HG03575 (cell line): ENCODE measurements at regions not wholly inside any gene's neighbourhood (a gene's known extent, or its start where the extent isn't known, plus 50 kb on each side); places are given as distances from the start of the nearest gene placed in this dataset.
A peak's percentile ranks its signal among the peaks of the same experiment; 100 is the strongest.
"Not testable (repeated sequence)": the region's sequence is repeated elsewhere in the genome, so short reads cannot be mapped to it uniquely, and the experiment has no call there.

Experiments used
- ATAC-seq: cut with Tn5 transposase; IDR thresholded peaks from one replicate; pipeline ENCODE4 v1.9.1; 2021; ENCODE audit not compliant: unreplicated experiment, insufficient number of reproducible peaks, low FRiP score; ENCODE audit errors: extremely low read depth

- ATAC-seq = peak; percentile 99
Observed at GRCh38 chr5:50501491-50502228, 60.6 kb upstream of the EMB start.

DNA sequence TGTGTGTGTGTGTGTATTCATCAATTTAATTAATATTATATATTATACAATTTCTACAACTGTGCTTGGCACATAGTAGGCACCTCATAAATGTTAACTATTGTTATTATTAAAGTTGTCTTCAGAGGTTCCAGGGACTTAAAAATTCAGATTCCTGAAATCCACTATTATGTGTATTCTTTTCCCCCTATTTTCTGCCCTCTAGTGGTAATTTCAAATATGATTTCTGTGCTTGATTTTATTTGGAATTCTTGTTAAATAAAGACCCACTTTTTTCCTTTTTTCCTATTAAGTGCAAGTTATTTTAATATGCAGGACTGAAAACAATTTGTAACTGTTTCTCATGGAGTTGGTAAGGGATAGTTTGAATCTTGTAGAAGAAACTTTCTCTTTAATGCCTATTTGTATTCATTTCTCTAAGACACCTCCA, 72.0 kb upstream of the EMB start:
- not testable (repeated sequence) for ATAC-seq

DNA sequence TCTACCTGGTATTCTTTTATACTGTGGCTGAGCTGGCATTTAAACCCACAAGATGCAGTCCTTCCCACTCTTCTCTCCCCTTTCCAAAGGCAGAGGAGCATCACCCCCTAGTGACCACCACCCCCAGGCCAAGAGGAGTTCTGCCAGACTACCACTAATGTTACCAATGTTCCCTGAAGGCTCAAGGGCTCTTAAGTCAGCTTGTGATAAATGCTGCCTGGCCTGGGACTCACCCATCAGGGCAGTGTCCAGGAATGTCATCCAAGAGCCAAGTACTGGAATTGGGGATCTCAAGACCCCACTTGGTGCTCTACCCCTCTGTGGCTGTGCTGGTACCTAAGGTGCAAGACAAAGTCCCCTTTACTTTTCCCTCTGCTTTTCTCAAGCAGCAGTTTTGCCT, 80.0 kb upstream of the EMB start:
- not testable (repeated sequence) for ATAC-seq

DNA sequence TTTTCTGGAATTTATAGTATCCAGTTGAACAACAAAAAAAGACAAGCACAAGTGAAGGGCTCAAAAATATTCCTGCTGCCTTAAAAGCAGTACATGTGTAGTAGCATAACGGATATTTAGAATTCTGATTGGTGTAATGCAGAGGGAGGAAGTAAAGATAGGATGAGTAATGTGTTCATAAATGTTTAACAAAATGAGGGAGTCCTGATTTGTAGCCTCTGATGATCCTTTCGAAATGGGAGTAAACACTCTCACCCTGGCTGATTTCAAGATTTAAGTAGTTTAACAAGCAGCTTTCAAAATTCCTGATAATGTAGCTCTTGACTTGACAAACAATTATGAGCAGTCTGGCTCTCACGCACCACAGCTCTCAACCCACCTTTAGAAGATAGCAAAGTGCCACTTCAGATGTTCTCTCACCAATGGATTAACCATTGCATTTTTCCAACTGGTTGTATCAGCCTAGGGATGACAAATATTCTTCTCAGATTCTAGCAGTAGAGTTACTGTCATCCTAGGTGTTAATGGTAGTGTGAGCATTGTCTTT, 86.5 kb upstream of the EMB start:
- ATAC-seq = not testable (repeated sequence)

DNA sequence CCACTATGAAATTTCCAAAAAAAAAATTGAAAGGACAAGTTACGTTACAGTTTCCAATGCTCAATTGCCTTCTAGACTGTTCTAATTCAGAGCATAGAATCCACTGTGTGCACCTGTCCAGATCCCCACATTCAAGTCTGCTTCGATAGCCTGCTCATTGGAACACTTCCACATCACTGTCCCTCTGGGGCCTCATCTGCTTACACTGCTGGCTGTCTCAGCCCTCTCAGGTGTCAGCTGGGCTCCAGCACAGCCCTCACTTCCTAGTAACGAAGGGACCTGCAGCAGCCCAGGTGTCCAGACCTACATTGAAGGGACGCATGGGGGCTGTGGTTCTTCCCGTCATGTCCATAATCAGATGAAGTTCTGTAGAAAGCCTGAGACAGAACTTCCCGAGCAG, 94.3 kb upstream of the EMB start:
- no peak for ATAC-seq

GRCh38 chr5:50537534-50537933, 96.4 kb upstream of the EMB start:
- ATAC-seq = not testable (repeated sequence)

- peak; percentile 57 for ATAC-seq
Observed at GRCh38 chr5:50547303-50547702, 106.2 kb upstream of the EMB start.

DNA sequence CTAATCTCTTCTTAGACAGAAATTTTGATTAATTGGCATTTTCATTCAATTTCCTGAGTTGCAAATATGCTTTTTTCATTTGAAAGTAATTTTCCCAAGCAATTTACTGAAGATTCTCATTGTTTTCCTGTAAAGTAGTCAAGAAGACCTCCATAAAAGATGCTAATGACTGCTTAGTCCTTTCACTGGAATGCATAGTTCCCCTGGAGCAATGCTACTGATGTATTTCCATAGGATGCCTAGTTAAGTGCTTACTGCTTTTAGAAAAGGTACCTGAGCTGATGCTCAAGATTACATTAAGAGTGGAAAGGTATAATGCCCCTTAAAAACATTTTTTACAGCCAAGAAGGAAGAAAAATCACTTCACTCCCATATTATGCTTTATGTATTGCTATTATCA, 109.2 kb upstream of the EMB start:
- ATAC-seq = no peak

GRCh38 chr5:50550993-50551392, 109.9 kb upstream of the EMB start:
- ATAC-seq = no peak

- no peak for ATAC-seq
Observed at GRCh38 chr5:50553560-50553984, 112.5 kb upstream of the EMB start.

DNA sequence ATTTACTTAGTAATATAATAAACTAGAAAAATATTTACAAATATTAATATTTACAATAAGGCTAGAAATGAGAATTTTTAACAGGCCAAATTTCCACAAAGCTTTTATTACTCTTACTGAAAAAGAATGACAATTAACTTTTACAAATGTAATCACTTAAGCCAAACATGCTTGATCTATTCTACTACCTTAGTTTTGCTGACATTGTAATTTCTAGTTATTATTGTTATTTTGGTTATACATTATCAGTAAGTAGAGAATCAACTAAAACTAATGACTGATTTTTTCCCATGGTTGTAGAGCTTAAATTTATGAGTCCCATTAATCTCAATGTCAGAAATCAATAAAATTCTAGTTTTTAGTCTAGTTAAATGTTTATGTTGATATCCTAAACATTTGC, 107.8 kb upstream of the PARP8 start:
- not testable (repeated sequence) for ATAC-seq

DNA sequence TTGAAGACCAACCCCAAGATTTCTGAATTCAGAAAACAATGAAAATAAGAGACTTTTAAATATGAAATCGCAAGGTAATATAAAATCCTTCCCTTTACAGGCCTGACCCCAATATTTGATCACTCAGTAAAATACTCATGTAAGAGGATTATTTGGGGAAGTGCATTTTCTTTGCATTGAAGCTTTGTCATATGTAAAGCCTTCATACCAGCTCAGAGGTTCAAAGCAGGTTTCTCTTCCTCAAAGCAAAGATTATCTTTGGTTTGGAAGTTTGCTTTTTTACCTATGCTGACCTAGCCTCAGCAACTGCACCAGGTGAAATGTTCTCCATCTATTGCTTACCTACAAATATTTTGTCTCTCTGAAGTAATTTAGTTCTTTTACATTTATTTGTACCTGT, 106.5 kb upstream of the PARP8 start:
- ATAC-seq = no peak

- no peak for ATAC-seq
Observed at GRCh38 chr5:50562694-50563093, 103.7 kb upstream of the PARP8 start.

- ATAC-seq = peak; percentile 83
Observed at GRCh38 chr5:50564079-50564478, 102.4 kb upstream of the PARP8 start.

DNA sequence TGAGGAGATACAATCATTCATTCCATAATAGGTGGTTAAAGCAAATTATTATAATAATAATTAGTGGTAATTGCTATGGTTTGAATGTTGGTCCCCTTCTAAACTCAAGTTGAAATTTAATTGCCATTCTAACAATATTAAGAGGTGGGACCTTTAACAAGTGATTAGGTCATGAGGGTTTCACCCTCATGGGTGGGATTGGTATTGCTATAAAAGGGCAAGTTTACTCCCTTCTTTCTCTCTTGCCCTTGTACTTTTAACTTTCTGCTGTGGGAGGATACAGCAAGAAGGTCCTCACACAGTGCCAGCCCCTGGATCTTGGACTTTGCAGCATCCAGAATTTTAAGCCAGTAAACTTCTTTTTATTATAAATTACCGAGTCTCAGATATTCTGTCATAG, 101.9 kb upstream of the PARP8 start:
- ATAC-seq = no peak

DNA sequence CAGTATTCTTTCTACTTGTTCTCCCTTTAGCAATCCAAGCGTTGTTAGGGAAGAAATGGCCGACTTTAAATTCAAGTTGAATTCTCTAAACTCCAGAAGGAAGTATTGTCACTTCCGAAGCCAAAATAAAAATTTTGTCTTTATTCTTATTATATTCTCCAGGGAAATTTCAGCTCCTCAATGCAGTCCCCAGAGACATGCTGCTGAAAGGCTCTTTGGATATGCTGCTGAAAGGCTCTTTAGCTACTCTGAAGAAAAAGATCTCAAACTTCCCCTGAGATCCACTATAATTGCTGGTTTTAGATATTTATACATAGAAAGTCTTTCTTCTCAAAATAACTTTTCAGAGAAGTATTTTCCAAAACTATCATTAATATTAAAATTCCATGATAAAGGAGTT, 92.3 kb upstream of the PARP8 start:
- no peak for ATAC-seq

DNA sequence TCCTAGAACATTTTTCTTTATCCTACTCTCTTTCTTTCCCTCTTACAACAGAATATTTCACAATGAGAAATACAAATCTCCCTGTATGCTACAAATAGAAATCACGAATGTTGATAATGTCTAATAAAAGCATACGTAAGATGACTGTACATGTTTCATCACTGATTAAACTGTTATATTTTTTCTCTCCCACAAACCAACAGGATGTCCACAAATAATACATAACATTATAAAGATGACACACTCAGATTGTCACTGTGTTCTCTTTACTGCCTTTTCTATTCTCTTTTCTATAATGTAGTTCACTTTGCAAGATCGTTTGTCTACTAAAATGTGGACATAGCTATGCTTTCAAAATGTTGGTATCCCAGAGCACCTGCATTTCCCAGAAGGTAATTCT, 90.7 kb upstream of the PARP8 start:
- no peak for ATAC-seq

GRCh38 chr5:50576265-50576664, 90.2 kb upstream of the PARP8 start:
- ATAC-seq = no peak

DNA sequence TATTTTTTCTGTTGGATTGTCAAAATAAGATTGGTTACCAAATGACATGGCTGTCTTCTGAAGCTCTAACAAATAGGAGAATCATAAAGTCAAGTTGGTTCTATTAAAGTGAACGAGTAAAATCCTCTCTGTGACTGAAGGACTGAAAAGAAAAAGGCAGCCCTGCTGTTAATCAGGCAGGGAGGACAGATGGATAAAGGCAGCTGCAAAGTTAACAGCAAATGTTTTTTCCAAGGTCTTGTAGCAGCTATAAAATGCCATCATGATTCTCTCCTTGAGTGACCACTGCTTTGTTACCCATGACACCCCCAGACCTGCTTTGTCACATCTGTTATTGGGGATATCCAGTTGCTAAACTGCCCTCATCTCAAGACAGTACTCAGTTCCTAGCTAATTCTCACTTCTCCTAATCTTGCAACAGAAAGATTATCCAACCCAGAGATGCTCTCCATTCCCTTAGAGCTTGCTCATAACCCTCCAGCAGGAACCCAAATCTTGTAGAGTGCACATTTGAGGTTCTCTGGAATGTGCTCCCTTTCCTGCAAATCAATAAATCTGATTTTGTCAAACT, 89.7 kb upstream of the PARP8 start:
- no peak for ATAC-seq

DNA sequence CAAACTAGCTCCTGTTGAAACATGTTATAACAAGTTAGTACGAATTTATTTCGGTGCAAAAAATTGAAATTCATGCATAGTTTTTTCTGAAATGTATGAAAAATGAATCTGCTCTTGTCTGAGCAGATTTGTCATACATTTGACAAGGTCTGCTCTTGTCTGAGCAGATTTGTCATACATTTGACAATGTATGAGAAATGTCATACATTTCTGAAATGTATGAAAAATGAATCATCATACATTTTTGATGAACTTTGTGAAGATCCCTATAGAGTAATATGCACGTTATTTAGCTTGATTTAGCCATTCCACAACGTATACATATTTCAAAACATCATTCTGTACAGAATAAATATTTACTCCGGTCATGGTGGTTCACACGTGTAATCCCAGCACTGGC, 85.9 kb upstream of the PARP8 start:
- ATAC-seq = no peak

GRCh38 chr5:50581845-50582244, 84.6 kb upstream of the PARP8 start:
- ATAC-seq = not testable (repeated sequence)
